Sigmoid colon (tissue), 6 donors: ENCODE measurements at regions not wholly inside any gene's neighbourhood (a gene's known extent, or its start where the extent isn't known, plus 50 kb on each side); places are given as distances from the start of the nearest gene placed in this dataset.

Experiments used
- DNase-seq: peaks from one replicate; pipeline ENCODE4 v3.0.0-alpha.2; 2019
- H3K27ac ChIP-seq, 4 donors: fragments of 200-600 bp; sonication (generic); one replicate each; pipeline ENCODE4 v1.5.1; 2016 to 2019; ENCODE audit warnings: mild to moderate bottlenecking in 1 of 4
- H3K27me3 ChIP-seq, 3 donors: fragments of 200-600 bp; sonication (generic); one replicate each; pipeline ENCODE4 v1.5.1; 2019; ENCODE audit warnings: mild to moderate bottlenecking in 1 of 3
- H3K36me3 ChIP-seq, 4 donors: fragments of 200-600 bp; sonication (generic); one replicate each; pipeline ENCODE4 v1.5.1; 2016 to 2019
- H3K4me1 ChIP-seq, 4 donors: fragments of 200-600 bp; sonication (generic); one replicate each; pipeline ENCODE4 v1.5.1; 2017 to 2019
- H3K4me3 ChIP-seq, 4 donors: fragments of 200-600 bp; sonication (generic); one replicate each; pipeline ENCODE4 v1.5.1; 2017 to 2019; ENCODE audit warnings: mild to moderate bottlenecking in 2 of 4, moderate library complexity in 1 of 4
- H3K9me3 ChIP-seq, 4 donors: fragments of 200-600 bp in 3 of 4; sonication (generic) in 3 of 4; one replicate each; pipeline versions ENCODE4 v1.5.1 to v1.6.1; 2013 to 2019
- EP300 ChIP-seq, 4 donors: sonication (generic); formaldehyde crosslinking; IDR thresholded peaks; one replicate each; pipeline ENCODE4 v1.6.1; 2017; ENCODE audit warnings: antibody characterized with exemption in 4 of 4
- POLR2A ChIP-seq, 2 donors: fragments of 450-650 bp; IDR thresholded peaks; one replicate each; pipeline ENCODE4 v1.6.1; 2016; ENCODE audit warnings: antibody characterized with exemption in 2 of 2, mild to moderate bottlenecking in 2 of 2, moderate library complexity in 2 of 2
- POLR2AphosphoS5 ChIP-seq, 4 donors: sonication (generic); formaldehyde crosslinking; IDR thresholded peaks; one replicate each; pipeline ENCODE4 v1.6.1; 2017; ENCODE audit warnings: antibody characterized with exemption in 4 of 4
- WGBS, 2 donors: extraction: QIAGEN DNeasy Blood & Tissue Kit; methylation state at CpG; one replicate each; pipeline ENCODE4 v1.1.7; 2013; 5-methylcytosine and 5-hydroxymethylcytosine counted together
- intact Hi-C: fragments of 100-400 bp; cut with DNase I; formaldehyde crosslinking; loops from one replicate; pipeline ENCODE4 v1.15.1; 2023
- TF ChIP-seq, protein P1 (sequence below), 4 experiments: fragments of 450-650 bp in 3 of 4; fragments of 200-600 bp in 1 of 4; IDR thresholded peaks; one replicate each; pipeline ENCODE4 v1.5.1; 2016 to 2019; ENCODE audit warnings: antibody characterized with exemption in 4 of 4, mild to moderate bottlenecking in 3 of 4, moderate library complexity in 2 of 4
- donor health status: healthy with polysubstance abuse.
- donor health status: healthy.

DNA sequence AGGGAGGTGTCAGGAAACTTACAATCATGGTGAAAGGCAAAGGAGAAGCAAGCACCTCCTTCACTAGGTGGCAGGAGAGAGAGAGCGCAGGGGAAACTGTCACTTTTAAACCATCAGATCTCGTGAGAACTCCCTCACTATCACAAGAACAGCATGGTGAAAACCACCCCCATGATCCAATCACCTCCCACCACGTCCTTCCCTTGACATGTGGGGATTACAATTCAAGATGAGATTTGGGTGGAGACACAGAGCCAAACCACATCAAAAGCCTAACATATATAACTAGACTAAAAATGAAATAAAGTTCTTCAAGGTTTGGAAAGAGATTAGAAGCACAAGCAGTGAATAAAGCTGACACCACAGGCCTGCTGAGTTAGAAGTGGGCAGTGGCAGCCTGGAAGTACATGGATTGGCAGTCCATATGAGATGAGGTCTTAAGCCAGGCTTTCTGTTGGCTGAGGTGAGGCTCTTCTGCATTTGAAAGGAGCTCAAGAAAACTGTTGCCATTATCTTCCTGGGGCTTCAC lies 96.4 kb upstream of the MDFIC start:
- TF ChIP-seq, protein P1, sequence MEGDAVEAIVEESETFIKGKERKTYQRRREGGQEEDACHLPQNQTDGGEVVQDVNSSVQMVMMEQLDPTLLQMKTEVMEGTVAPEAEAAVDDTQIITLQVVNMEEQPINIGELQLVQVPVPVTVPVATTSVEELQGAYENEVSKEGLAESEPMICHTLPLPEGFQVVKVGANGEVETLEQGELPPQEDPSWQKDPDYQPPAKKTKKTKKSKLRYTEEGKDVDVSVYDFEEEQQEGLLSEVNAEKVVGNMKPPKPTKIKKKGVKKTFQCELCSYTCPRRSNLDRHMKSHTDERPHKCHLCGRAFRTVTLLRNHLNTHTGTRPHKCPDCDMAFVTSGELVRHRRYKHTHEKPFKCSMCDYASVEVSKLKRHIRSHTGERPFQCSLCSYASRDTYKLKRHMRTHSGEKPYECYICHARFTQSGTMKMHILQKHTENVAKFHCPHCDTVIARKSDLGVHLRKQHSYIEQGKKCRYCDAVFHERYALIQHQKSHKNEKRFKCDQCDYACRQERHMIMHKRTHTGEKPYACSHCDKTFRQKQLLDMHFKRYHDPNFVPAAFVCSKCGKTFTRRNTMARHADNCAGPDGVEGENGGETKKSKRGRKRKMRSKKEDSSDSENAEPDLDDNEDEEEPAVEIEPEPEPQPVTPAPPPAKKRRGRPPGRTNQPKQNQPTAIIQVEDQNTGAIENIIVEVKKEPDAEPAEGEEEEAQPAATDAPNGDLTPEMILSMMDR (IDR thresholded peaks at IDR 0.05): no peak
- no peak for TF ChIP-seq POLR2AphosphoS5 (IDR thresholded peaks at IDR 0.05)
- WGBS, 2 donors: 60 to 83% methylated on average over 3 of the region's 3 CpGs
- H3K36me3 ChIP-seq: no peaks in the 10 kb centered on the region
- no peak overlapping the region for H3K4me3 ChIP-seq
- no peak overlapping the region for H3K27ac ChIP-seq
- no peaks in the 10 kb centered on the region for H3K27me3 ChIP-seq
- H3K4me1 ChIP-seq: peaks cover 0 to 23% (median 14%) of the 10 kb centered on the region in 4 donors
- intact Hi-C loops: no loop called here
- DNase-seq: no peak
- peaks cover 0 to 8% (median 1%) of the 10 kb centered on the region in 4 donors for H3K9me3 ChIP-seq

DNA sequence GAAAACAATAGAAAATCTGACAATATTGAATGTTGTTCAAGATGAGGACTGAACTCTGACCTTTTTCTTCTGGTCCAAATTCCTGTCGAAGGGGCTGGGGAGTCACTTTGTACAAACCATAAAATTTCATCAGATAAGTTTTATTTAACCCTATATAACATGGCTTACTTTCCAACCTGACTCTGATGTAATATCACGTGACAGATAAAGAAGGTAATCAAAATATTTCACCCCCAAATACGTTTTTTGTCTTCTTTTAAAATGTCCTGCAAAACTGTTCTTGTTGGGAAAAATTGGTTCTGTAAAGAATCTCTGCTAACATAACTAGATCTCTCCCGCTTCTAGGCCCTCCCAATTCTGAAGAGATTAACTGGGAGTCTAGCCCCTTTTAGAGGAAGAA lies 90.9 kb upstream of the MDFIC start:
- WGBS, 2 donors: 38 to 55% methylated on average over 4 of the region's 4 CpGs
- Histone ChIP-seq H3K27me3 (no peaks in the 10 kb centered on the region), H3K9me3 (peaks cover 0 to 8% (median 0%) of the 10 kb centered on the region in 4 donors), H3K27ac (no peak overlapping the region), H3K4me3 (no peak overlapping the region), H3K36me3 (no peaks in the 10 kb centered on the region), H3K4me1 (no peaks in the 10 kb centered on the region)
- TF ChIP-seq EP300 (IDR thresholded peaks at IDR 0.05) (no peak), POLR2AphosphoS5 (IDR thresholded peaks at IDR 0.05) (no peak), POLR2A (IDR thresholded peaks at IDR 0.05) (no peak)
- TF ChIP-seq, protein P1 (IDR thresholded peaks at IDR 0.05): no peak
- no peak for DNase-seq
- intact Hi-C loops: no loop called here

DNA sequence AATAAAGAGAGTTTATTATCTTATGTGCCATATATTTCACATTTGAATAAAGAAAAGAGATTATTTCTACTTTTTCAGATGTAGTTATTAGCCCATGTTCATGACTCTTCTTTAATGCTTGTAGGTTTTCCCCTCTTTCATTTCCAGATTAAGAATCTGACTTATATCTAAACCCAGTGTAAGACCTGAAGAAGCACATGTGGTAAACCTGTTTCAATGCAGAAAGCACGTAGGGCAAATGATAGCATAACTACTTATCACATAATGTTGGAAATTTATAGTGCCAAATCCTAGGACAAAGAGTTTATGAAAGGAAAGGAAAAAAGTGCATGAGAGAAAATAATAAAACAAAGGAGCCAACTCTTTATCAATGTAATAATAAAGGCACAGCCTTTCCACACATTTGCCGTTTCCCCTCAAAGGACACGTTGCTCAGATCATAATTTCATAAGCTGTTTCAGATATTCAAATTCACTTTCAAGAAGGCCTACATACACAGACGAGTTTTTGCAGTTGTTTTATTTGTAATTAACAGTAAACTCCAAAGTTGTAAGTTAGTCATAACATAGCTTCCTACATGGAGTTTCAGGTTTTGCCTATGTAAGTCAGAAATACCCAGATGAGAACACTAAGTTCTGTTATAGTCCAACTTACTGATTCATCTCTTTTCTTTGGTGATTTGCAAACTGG lies 88.8 kb upstream of the MDFIC start:
- 73 to 74% methylated on average over 4 of the region's 4 CpGs for WGBS, 2 donors

DNA sequence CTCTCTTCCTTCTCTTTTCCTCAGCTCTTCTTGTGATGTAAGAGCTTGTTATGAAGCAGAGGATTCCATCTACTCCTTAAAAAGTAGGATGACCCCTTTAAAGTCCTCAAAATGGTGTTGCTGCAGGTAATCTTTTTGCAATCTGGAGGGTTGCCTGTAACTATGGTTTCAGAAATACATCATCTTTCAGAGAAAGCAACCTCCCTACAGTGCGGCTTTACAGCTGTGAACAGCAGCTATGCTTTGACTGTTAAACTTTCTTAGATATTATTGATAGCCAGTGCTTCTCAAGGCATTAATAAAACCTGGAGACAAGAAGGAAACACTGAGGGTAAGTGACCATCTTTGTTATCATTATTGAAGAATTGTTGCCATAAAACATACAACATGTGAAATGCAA lies 86.6 kb upstream of the MDFIC start:
- WGBS, 2 donors: 84 to 88% methylated on average over 1 of the region's 1 CpG
- no peak for DNase-seq
- Histone ChIP-seq H3K4me3 (no peak overlapping the region), H3K4me1 (peaks cover 0 to 4% (median 0%) of the 10 kb centered on the region in 4 donors), H3K36me3 (no peaks in the 10 kb centered on the region), H3K27me3 (no peaks in the 10 kb centered on the region), H3K27ac (no peak overlapping the region), H3K9me3 (no peaks in the 10 kb centered on the region)
- intact Hi-C loops: no loop called here
- TF ChIP-seq, protein P1 (IDR thresholded peaks at IDR 0.05): no peak
- TF ChIP-seq EP300 (IDR thresholded peaks at IDR 0.05) (no peak), POLR2AphosphoS5 (IDR thresholded peaks at IDR 0.05) (no peak), POLR2A (IDR thresholded peaks at IDR 0.05) (no peak)

More for the DNA sequence above, 88.8 kb upstream of the MDFIC start:
- no peak for DNase-seq
- Histone ChIP-seq H3K27me3 (no peaks in the 10 kb centered on the region), H3K4me3 (no peak overlapping the region), H3K4me1 (no peaks in the 10 kb centered on the region), H3K27ac (no peak overlapping the region), H3K9me3 (no peaks in the 10 kb centered on the region), H3K36me3 (no peaks in the 10 kb centered on the region)
- TF ChIP-seq POLR2AphosphoS5 (IDR thresholded peaks at IDR 0.05) (no peak), POLR2A (IDR thresholded peaks at IDR 0.05) (no peak), EP300 (IDR thresholded peaks at IDR 0.05) (no peak)
- TF ChIP-seq, protein P1 (IDR thresholded peaks at IDR 0.05): no peak
- intact Hi-C loops: no loop called here
